H1 (cell line): ENCODE measurements at regions not wholly inside any gene's neighbourhood (a gene's known extent, or its start where the extent isn't known, plus 50 kb on each side); places are given as distances from the start of the nearest gene placed in this dataset.

Source experiments
- CTCF ChIA-PET: fragments of 300-600 bp; sonication (Branson Sonifier 250); formaldehyde crosslinking; loops from one replicate; lab custom pipeline; 2021; ENCODE audit not compliant: partially characterized antibody; lab: Charles Lee
- POLR2A ChIA-PET: fragments of 300-600 bp; sonication (Branson Sonifier 250); formaldehyde crosslinking; loops from one replicate; lab custom pipeline; 2021; ENCODE audit warnings: inconsistent platforms; ENCODE audit not compliant: partially characterized antibody; lab: Charles Lee
- DNase-seq, 2 experiments: peaks; one replicate each; pipeline versions ENCODE4 v3.0.0 to v3.0.0-alpha.2; 2010 to 2022; ENCODE audit warnings: low spot score in 2 of 2, low read depth in 1 of 2, mixed read lengths in 1 of 2
- FAIRE-seq: peaks from 2 replicates; lab custom pipeline; 2011; peaks lifted over from hg19 to GRCh38; lab: Jason Lieb, UNC
- H2AFZ ChIP-seq: 2 replicates; pipeline ENCODE4 v1.8.1; 2012; ENCODE audit warnings: low read length, inconsistent platforms
- H2AK5ac ChIP-seq: 2 replicates; pipeline ENCODE4 v1.6.1; 2013; ENCODE audit warnings: low read depth, low read length
- H2BK120ac ChIP-seq: replicated peaks from 2 replicates; pipeline ENCODE3; 2013; ENCODE audit warnings: low read depth, low read length, inconsistent platforms
- H2BK12ac ChIP-seq: 2 replicates; pipeline ENCODE4 v1.6.1; 2013; ENCODE audit warnings: low read depth, low read length
- H2BK15ac ChIP-seq: 2 replicates; pipeline ENCODE4 v1.6.1; 2013; ENCODE audit warnings: low read length
- H2BK20ac ChIP-seq: 2 replicates; pipeline ENCODE4 v1.6.1; 2013; ENCODE audit warnings: low read length
- H2BK5ac ChIP-seq: 2 replicates; pipeline ENCODE4 v1.6.1; 2013; ENCODE audit warnings: low read depth, low read length
- H3K14ac ChIP-seq: 2 replicates; pipeline ENCODE4 v1.6.1; 2013; ENCODE audit warnings: inconsistent platforms; ENCODE audit not compliant: insufficient read length
- H3K18ac ChIP-seq: 2 replicates; pipeline ENCODE4 v1.6.1; 2013; ENCODE audit warnings: low read length; ENCODE audit errors: extremely low read depth
- H3K23ac ChIP-seq: 2 replicates; pipeline ENCODE4 v1.6.1; 2013; ENCODE audit warnings: inconsistent platforms; ENCODE audit not compliant: insufficient read length
- H3K23me2 ChIP-seq: 2 replicates; pipeline ENCODE4 v1.6.1; 2013; ENCODE audit warnings: low read depth, low read length
- H3K27ac ChIP-seq: 2 replicates; pipeline ENCODE4 v1.6.1; 2011; ENCODE audit warnings: low read depth, low read length, inconsistent platforms
- H3K27me3 ChIP-seq, 4 experiments: replicated peaks in 1 of 4; 1 replicate in 1 of 4; 2 replicates in 3 of 4; pipeline versions ENCODE4 v1.6.1 to v1.8.1; 2011 to 2013; ENCODE audit warnings: low read length in 3 of 4, mild to moderate bottlenecking in 3 of 4, inconsistent platforms in 2 of 4, mixed read lengths in 2 of 4, moderate library complexity in 1 of 4; ENCODE audit not compliant: control insufficient read depth in 3 of 4, insufficient read depth in 3 of 4; ENCODE audit errors: extremely low read depth in 1 of 4
- H3K36me3 ChIP-seq, 4 experiments: 2 replicates each; pipeline versions ENCODE4 v1.6.1 to v1.8.1; 2011 to 2013; ENCODE audit warnings: mild to moderate bottlenecking in 4 of 4, low read length in 3 of 4, moderate library complexity in 2 of 4, control low read depth in 1 of 4, inconsistent platforms in 1 of 4; ENCODE audit not compliant: insufficient read depth in 4 of 4, control insufficient read depth in 2 of 4
- H3K4ac ChIP-seq: replicated peaks from 2 replicates; pipeline ENCODE3; 2013; ENCODE audit warnings: low read length, low read depth, mixed read lengths, inconsistent platforms; ENCODE audit not compliant: insufficient read length
- H3K4me1 ChIP-seq, 4 experiments: replicated peaks in 1 of 4; 1 replicate in 1 of 4; 2 replicates in 3 of 4; pipeline versions ENCODE4 v1.6.1 to v1.8.1; 2011 to 2013; ENCODE audit warnings: low read length in 3 of 4, inconsistent platforms in 2 of 4, mixed read lengths in 1 of 4; ENCODE audit not compliant: insufficient read depth in 4 of 4, control insufficient read depth in 3 of 4
- H3K4me2 ChIP-seq, 2 experiments: 2 replicates each; pipeline versions ENCODE4 v1.6.1 to v1.8.1; 2011 to 2013; ENCODE audit warnings: low read depth in 2 of 2, low read length in 2 of 2, control low read depth in 1 of 2, inconsistent platforms in 1 of 2, mild to moderate bottlenecking in 1 of 2; ENCODE audit not compliant: insufficient read depth in 1 of 2
- H3K4me3 ChIP-seq, 4 experiments: fragments of 200-600, 300-600 bp in 1 of 4; sonication (generic), shearing (Covaris generic), sonication (Bioruptor Twin) in 1 of 4; 2 replicates each; pipeline versions ENCODE4 v1.5.1 to v1.8.1; 2011 to 2016; ENCODE audit warnings: low read length in 4 of 4, low read depth in 3 of 4, control low read depth in 2 of 4, inconsistent platforms in 2 of 4, mild to moderate bottlenecking in 2 of 4, mixed read lengths in 1 of 4, moderate library complexity in 1 of 4; ENCODE audit not compliant: insufficient read depth in 2 of 4; ENCODE audit errors: extremely low read depth in 1 of 4
- H3K56ac ChIP-seq: replicated peaks from 2 replicates; pipeline ENCODE3; 2013; ENCODE audit warnings: low read depth, mild to moderate bottlenecking, mixed read lengths, low read length, inconsistent platforms; ENCODE audit not compliant: insufficient read length
- H3K79me1 ChIP-seq: 2 replicates; pipeline ENCODE4 v1.6.1; 2013; ENCODE audit warnings: low read depth, low read length, control low read depth
- H3K79me2 ChIP-seq, 2 experiments: 2 replicates each; pipeline versions ENCODE4 v1.6.1 to v1.8.1; 2012 to 2013; ENCODE audit warnings: low read length in 2 of 2, mild to moderate bottlenecking in 2 of 2, inconsistent platforms in 1 of 2; ENCODE audit not compliant: insufficient read depth in 2 of 2, control insufficient read depth in 1 of 2
- H3K9ac ChIP-seq, 4 experiments: replicated peaks in 1 of 4; 1 replicate in 1 of 4; 2 replicates in 3 of 4; pipeline versions ENCODE4 v1.6.1 to v1.8.1; 2011 to 2013; ENCODE audit warnings: low read depth in 3 of 4, low read length in 3 of 4, control low read depth in 2 of 4, mild to moderate bottlenecking in 2 of 4, moderate library complexity in 2 of 4, inconsistent platforms in 1 of 4; ENCODE audit errors: extremely low read depth in 1 of 4
- H3K9me3 ChIP-seq, 2 experiments: 2 replicates each; pipeline versions ENCODE4 v1.6.1 to v1.8.1; 2012 to 2013; ENCODE audit warnings: mild to moderate bottlenecking in 2 of 2, moderate library complexity in 2 of 2, control low read depth in 1 of 2, inconsistent platforms in 1 of 2, low read depth in 1 of 2, low read length in 1 of 2, mixed read lengths in 1 of 2; ENCODE audit not compliant: insufficient read depth in 2 of 2
- H4K20me1 ChIP-seq, 2 experiments: replicated peaks in 1 of 2; 2 replicates each; pipeline versions ENCODE3 to v1.8.1; 2011 to 2013; ENCODE audit warnings: inconsistent platforms in 2 of 2, low read length in 2 of 2, mild to moderate bottlenecking in 1 of 2; ENCODE audit not compliant: insufficient read depth in 2 of 2, control insufficient read depth in 1 of 2
- H4K5ac ChIP-seq: 2 replicates; pipeline ENCODE4 v1.6.1; 2013; ENCODE audit warnings: low read length, low read depth, mixed read lengths, inconsistent platforms; ENCODE audit not compliant: insufficient read length
- H4K8ac ChIP-seq: 2 replicates; pipeline ENCODE4 v1.8.0; 2013; ENCODE audit warnings: mild to moderate bottlenecking, moderate library complexity, low read length, inconsistent platforms; ENCODE audit not compliant: insufficient read depth; ENCODE audit errors: extremely low read depth
- H4K91ac ChIP-seq: replicated peaks from 2 replicates; pipeline ENCODE3; 2013; ENCODE audit warnings: low read length, mixed read lengths, inconsistent platforms; ENCODE audit not compliant: insufficient read length
- CTBP2 ChIP-seq: IDR thresholded peaks from 2 replicates; pipeline ENCODE4 v1.7.0; 2011; ENCODE audit warnings: borderline replicate concordance, mild to moderate bottlenecking, moderate library complexity, mixed read lengths, low read length; ENCODE audit not compliant: insufficient read depth, insufficient read length
- KDM4A ChIP-seq: IDR thresholded peaks from one replicate; pipeline ENCODE4 v1.7.1; 2012; ENCODE audit warnings: low read depth, mild to moderate bottlenecking, moderate library complexity, low read length, inconsistent platforms; ENCODE audit not compliant: severe bottlenecking
- RNF2 ChIP-seq: fragments of 200-900, 300-1000 bp; sonication (generic); IDR thresholded peaks from 2 replicates; pipeline ENCODE4 v1.7.1; 2016; ENCODE audit warnings: borderline replicate concordance, low read depth, mild to moderate bottlenecking, antibody characterized with exemption, low read length; ENCODE audit not compliant: poor library complexity, severe bottlenecking; ENCODE audit errors: missing control alignments
- RXRA ChIP-seq: IDR thresholded peaks from 2 replicates; pipeline ENCODE4 v1.6.1; 2011; ENCODE audit warnings: low read depth, mild to moderate bottlenecking, low read length, moderate library complexity; ENCODE audit not compliant: insufficient read depth
- SAP30 ChIP-seq: fragments of 300-600 bp; sonication (generic); IDR thresholded peaks from 2 replicates; pipeline ENCODE4 v1.7.1; 2012; ENCODE audit warnings: low read length, moderate library complexity, mild to moderate bottlenecking, inconsistent platforms; ENCODE audit not compliant: insufficient read depth, insufficient replicate concordance
- SP4 ChIP-seq: IDR thresholded peaks from 2 replicates; pipeline ENCODE4 v1.6.1; 2012; ENCODE audit warnings: low read length, inconsistent platforms
- WGBS, 2 experiments: shearing (Covaris generic) in 1 of 2; methylation state at CpG; one replicate each; pipeline versions ENCODE4 v1.1.6 to v1.1.7; 2013 to 2015; ENCODE audit warnings: low lambda C conversion rate in 2 of 2, mixed read lengths in 2 of 2, inconsistent platforms in 1 of 2, low coverage in 1 of 2, missing lambda C conversion rate in 1 of 2; ENCODE audit not compliant: insufficient replicate concordance in 2 of 2, insufficient coverage in 1 of 2, insufficient read length in 1 of 2; ENCODE audit errors: extremely low coverage in 1 of 2, missing lambda C conversion rate in 1 of 2; 5-methylcytosine and 5-hydroxymethylcytosine counted together

- DNase-seq = no peak
- Histone ChIP-seq H2AK5ac (no peak overlapping the region), H2BK15ac (no peak overlapping the region), H3K4me2 (no peak overlapping the region), H3K4me3 (no peak overlapping the region)
- no peak for TF ChIP-seq SAP30
- no peak for TF ChIP-seq CTBP2
- no peak for TF ChIP-seq SP4
- TF ChIP-seq KDM4A = no peak
- no peak for TF ChIP-seq RNF2
- no peak for TF ChIP-seq RXRA
- TF ChIP-seq, all 59 proteins: peak for 0
- Histone ChIP-seq H2BK5ac (no peak overlapping the region), H3K23me2 (peaks cover 2% of the 10 kb centered on the region; the same call in 1 of the 2 replicates), H3K18ac (no peak overlapping the region), H4K8ac (no peak overlapping the region), H3K27me3 (no peaks in the 10 kb centered on the region), H2AFZ (no peak overlapping the region; the same call in 1 of the 2 replicates), H2BK12ac (no peak overlapping the region), H3K4me1 (no peaks in the 10 kb centered on the region), H2BK20ac (no peak overlapping the region), H3K9me3 (no peaks in the 10 kb centered on the region), H3K4ac (no peak overlapping the region), H3K14ac (no peak overlapping the region), H3K79me2 (no peaks in the 10 kb centered on the region), H3K23ac (no peak overlapping the region), H4K20me1 (no peaks in the 10 kb centered on the region), H3K56ac (no peak overlapping the region), H3K36me3 (no peaks in the 10 kb centered on the region), H3K27ac (no peak overlapping the region), H3K79me1 (no peaks in the 10 kb centered on the region), H4K91ac (no peak overlapping the region), H2BK120ac (no peak overlapping the region), H4K5ac (no peak overlapping the region), H3K9ac (no peak overlapping the region)
- no peak for FAIRE-seq
- whole genome bisulfite sequencing, 2 experiments = 92% methylated on average over 4 of the region's 4 CpGs; no CpG with 5 or more reads in 1 of the 2 experiments
- ChIA-PET POLR2A (no interaction called here), CTCF (no interaction called here)
Observed at GRCh38 chr3:135706758-135707375, 258.7 kb upstream of the PPP2R3A start.
